ENCODE measurements at regions not wholly inside any gene's neighbourhood (a gene's known extent, or its start where the extent isn't known, plus 50 kb on each side); places are given as distances from the start of the nearest gene placed in this dataset.

- RAD21 ChIA-PET (ENCODE audit: low non-redundant PET in 1 of 2, low total read pairs in 2 of 2, uncharacterized antibody in 2 of 2, unreplicated experiment in 2 of 2) = no interaction called here
These were observed 452.7 kb upstream of the KLF4 start for GRCh38 chr9:107942291-107942690.

DNA sequence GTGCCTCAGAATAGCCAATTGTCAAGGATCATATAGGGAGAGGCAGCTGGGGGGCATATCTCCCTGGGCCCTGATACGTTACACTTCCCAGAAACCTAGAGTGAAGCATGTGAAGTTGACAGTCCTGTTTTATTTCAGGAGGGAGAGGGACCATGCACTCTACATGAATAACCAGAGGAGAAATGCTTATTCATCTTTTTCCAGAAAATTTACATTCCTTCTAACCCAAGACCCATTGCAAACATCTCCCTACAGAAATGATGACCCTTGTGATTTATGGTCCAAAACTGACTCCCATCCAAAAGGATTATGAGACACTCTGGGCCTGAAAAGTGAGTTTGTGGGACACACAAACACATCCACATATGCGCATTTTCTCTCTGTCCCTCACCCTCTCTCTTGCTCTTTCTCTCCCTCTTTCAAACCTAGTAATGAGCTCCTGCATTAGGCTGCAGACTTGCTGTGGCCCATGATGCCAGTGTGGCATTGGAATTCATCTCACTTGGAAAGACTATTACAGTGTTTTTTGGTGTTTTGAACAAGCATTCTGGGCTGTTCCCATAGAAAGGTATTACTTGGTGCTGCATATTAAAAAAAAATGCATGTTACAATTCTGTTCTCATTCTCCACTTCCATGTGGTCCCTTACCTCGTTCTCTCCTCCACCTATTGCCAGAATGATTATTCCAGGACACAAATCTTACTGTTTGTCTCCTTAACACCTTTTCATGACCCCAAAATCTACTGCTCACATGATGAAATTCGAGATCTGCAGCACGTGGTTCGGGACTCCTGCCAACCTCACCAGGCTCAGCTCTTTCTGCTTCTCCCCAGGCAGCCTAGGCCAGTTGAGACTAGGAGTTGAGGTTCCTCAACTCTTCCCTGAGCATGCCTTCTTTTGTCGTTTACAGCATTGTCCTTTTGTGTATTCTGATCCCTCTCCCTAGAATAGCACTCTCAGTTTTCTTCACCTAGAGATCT, 451.3 kb upstream of the KLF4 start:
- RAD21 ChIA-PET (ENCODE audit: low non-redundant PET in 1 of 2, low total read pairs in 2 of 2, uncharacterized antibody in 2 of 2, unreplicated experiment in 2 of 2) = no interaction called here
- Histone ChIP-seq H3K27me3 (ENCODE audit: insufficient read depth, low read length) (no peaks in the 10 kb centered on the region), H3K36me3 (ENCODE audit: control insufficient read depth in 1 of 2, insufficient read depth in 2 of 2, low read length in 2 of 2) (no peaks in the 10 kb centered on the region), H3K9ac (ENCODE audit: low read length) (no peak overlapping the region), H3K79me2 (ENCODE audit: insufficient read depth, low read length) (no peaks in the 10 kb centered on the region), H3K9me3 (ENCODE audit: control insufficient read depth in 1 of 2, insufficient read depth in 1 of 2, low read depth in 1 of 2, low read length in 2 of 2) (no peaks in the 10 kb centered on the region), H3K4me3 (replicated peaks in 1 of 2; ENCODE audit: low read depth in 1 of 2, low read length in 2 of 2) (no peak overlapping the region), H4K20me1 (ENCODE audit: insufficient read depth) (no peaks in the 10 kb centered on the region), H2AFZ (ENCODE audit: low read depth, low read length, poor library complexity, severe bottlenecking) (peak overlapping the region; percentile 11), H3K4me2 (ENCODE audit: low read length) (no peak overlapping the region), H3K27ac (ENCODE audit: low read depth, low read length) (no peak overlapping the region), H3K4me1 (ENCODE audit: control insufficient read depth in 1 of 2, insufficient read depth in 2 of 2, low read length in 2 of 2) (peaks cover 4 to 16% of the 10 kb centered on the region in 2 experiments; a peak in 1 of 4 replicates), H3K9me2 (ENCODE audit: insufficient read depth) (no peaks in the 10 kb centered on the region)
- ATAC-seq (no peak), DNase-seq (ENCODE audit: low read depth, low spot score) (no peak)
- BruUV-seq (replicated peaks) = no TSS peak
- CTCF ChIA-PET = no interaction called here
- intact Hi-C loops (cut with micrococcal nuclease) = no loop called here
- POLR2A ChIA-PET = no interaction called here
- TF ChIP-seq POLR2A (IDR thresholded peaks at IDR 0.05; ENCODE audit: borderline replicate concordance, extremely low read depth, insufficient read depth, insufficient read length) (no peak), YY1 (IDR thresholded peaks at IDR 0.05; ENCODE audit: extremely low read depth, insufficient replicate concordance, low read depth, low read length) (no peak), CTCF (IDR thresholded peaks at IDR 0.05 in 2 of 3, conservative IDR thresholded peaks at IDR 0.05 in 1 of 3; ENCODE audit: borderline replicate concordance in 1 of 3, insufficient read depth in 1 of 3, low read depth in 2 of 3, low read length in 2 of 3) (no peak), ZFX (IDR thresholded peaks at IDR 0.05) (no peak), SP1 (IDR thresholded peaks at IDR 0.05; ENCODE audit: low read depth) (no peak), EZH2 (IDR thresholded peaks at IDR 0.05) (no peak), RAD21 (IDR thresholded peaks at IDR 0.05; ENCODE audit: low read depth) (no peak), FOSL1 (IDR thresholded peaks at IDR 0.05; ENCODE audit: low read depth) (no peak), CEBPB (IDR thresholded peaks at IDR 0.05; ENCODE audit: low read depth) (no peak), EGR1 (IDR thresholded peaks at IDR 0.05; ENCODE audit: low read depth) (no peak), CBX3 (IDR thresholded peaks at IDR 0.05; ENCODE audit: low read depth) (no peak), JUND (IDR thresholded peaks at IDR 0.05) (no peak)
- TF ChIP-seq, protein P1, sequence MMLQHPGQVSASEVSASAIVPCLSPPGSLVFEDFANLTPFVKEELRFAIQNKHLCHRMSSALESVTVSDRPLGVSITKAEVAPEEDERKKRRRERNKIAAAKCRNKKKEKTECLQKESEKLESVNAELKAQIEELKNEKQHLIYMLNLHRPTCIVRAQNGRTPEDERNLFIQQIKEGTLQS (IDR thresholded peaks at IDR 0.05) = no peak
- TF ChIP-seq, protein P2, sequence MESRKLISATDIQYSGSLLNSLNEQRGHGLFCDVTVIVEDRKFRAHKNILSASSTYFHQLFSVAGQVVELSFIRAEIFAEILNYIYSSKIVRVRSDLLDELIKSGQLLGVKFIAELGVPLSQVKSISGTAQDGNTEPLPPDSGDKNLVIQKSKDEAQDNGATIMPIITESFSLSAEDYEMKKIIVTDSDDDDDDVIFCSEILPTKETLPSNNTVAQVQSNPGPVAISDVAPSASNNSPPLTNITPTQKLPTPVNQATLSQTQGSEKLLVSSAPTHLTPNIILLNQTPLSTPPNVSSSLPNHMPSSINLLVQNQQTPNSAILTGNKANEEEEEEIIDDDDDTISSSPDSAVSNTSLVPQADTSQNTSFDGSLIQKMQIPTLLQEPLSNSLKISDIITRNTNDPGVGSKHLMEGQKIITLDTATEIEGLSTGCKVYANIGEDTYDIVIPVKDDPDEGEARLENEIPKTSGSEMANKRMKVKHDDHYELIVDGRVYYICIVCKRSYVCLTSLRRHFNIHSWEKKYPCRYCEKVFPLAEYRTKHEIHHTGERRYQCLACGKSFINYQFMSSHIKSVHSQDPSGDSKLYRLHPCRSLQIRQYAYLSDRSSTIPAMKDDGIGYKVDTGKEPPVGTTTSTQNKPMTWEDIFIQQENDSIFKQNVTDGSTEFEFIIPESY (IDR thresholded peaks at IDR 0.05; ENCODE audit: extremely low read depth, insufficient replicate concordance, low read length) = no peak

More at GRCh38 chr9:107942291-107942690, 452.7 kb upstream of the KLF4 start:
- TF ChIP-seq POLR2A (IDR thresholded peaks at IDR 0.05; ENCODE audit: borderline replicate concordance, extremely low read depth, insufficient read depth, insufficient read length) (no peak), CBX3 (IDR thresholded peaks at IDR 0.05; ENCODE audit: low read depth) (0 out of 2 replicates have a peak, but pooled peaks have one; percentile 11), TCF7L2 (IDR thresholded peaks at IDR 0.05; ENCODE audit: borderline replicate concordance, extremely low read depth, insufficient read depth, insufficient read length) (no peak), SRF (IDR thresholded peaks at IDR 0.05; ENCODE audit: low read depth) (no peak), POLR2AphosphoS5 (IDR thresholded peaks at IDR 0.05; ENCODE audit: low read depth, low read length) (no peak)
- Histone ChIP-seq H3K27me3 (ENCODE audit: insufficient read depth, low read length) (no peaks in the 10 kb centered on the region), H3K79me2 (ENCODE audit: insufficient read depth, low read length) (no peaks in the 10 kb centered on the region), H2AFZ (ENCODE audit: low read depth, low read length, poor library complexity, severe bottlenecking) (no peak overlapping the region), H3K9ac (ENCODE audit: low read length) (no peak overlapping the region), H3K27ac (ENCODE audit: low read depth, low read length) (no peak overlapping the region), H3K9me2 (ENCODE audit: insufficient read depth) (no peaks in the 10 kb centered on the region), H3K9me3 (ENCODE audit: control insufficient read depth in 1 of 2, insufficient read depth in 1 of 2, low read depth in 1 of 2, low read length in 2 of 2) (no peaks in the 10 kb centered on the region), H3K4me2 (ENCODE audit: low read length) (no peak overlapping the region), H3K36me3 (ENCODE audit: control insufficient read depth in 1 of 2, insufficient read depth in 2 of 2, low read length in 2 of 2) (no peaks in the 10 kb centered on the region), H3K4me1 (ENCODE audit: control insufficient read depth in 1 of 2, insufficient read depth in 2 of 2, low read length in 2 of 2) (peaks cover 4 to 16% of the 10 kb centered on the region in 2 experiments; a peak in 1 of 4 replicates), H4K20me1 (ENCODE audit: insufficient read depth) (no peaks in the 10 kb centered on the region), H3K4me3 (replicated peaks in 1 of 2; ENCODE audit: low read depth in 1 of 2, low read length in 2 of 2) (no peak overlapping the region)
- CTCF ChIA-PET = no interaction called here
- ATAC-seq (no peak), DNase-seq (ENCODE audit: low read depth, low spot score) (no peak)
- BruUV-seq (replicated peaks) = no TSS peak
- POLR2A ChIA-PET = no interaction called here
- intact Hi-C loops (cut with micrococcal nuclease) = no loop called here

Data from HCT116 (cell line).